Colonic mucosa (tissue), 4 donors: ENCODE measurements at regions not wholly inside any gene's neighbourhood (a gene's known extent, or its start where the extent isn't known, plus 50 kb on each side); places are given as distances from the start of the nearest gene placed in this dataset.

ENCODE experiments used
- DNase-seq: peaks from one replicate; pipeline ENCODE4 v3.0.0-alpha.2; 2020
- H3K27ac ChIP-seq: fragments of 200-600 bp; one replicate; pipeline ENCODE4 v1.8.0; 2021
- H3K27me3 ChIP-seq: fragments of 200-600 bp; one replicate; pipeline ENCODE4 v1.8.0; 2021
- H3K36me3 ChIP-seq: fragments of 200-600 bp; one replicate; pipeline ENCODE4 v1.8.0; 2021
- H3K4me1 ChIP-seq: fragments of 200-600 bp; one replicate; pipeline ENCODE4 v1.8.0; 2021; ENCODE audit warnings: mild to moderate bottlenecking
- H3K4me3 ChIP-seq: fragments of 200-600 bp; one replicate; pipeline ENCODE4 v1.8.0; 2021
- H3K9ac ChIP-seq, 2 donors: one replicate each; pipeline ENCODE4 v1.7.0; 2013; ENCODE audit warnings: control low read depth in 2 of 2, low read depth in 2 of 2, low read length in 2 of 2
- H3K9me3 ChIP-seq: fragments of 200-600 bp; one replicate; pipeline ENCODE4 v1.8.0; 2021
- CTCF ChIP-seq: fragments of 200-600 bp; IDR thresholded peaks from one replicate; pipeline ENCODE4 v1.8.0; 2022; ENCODE audit warnings: antibody characterized with exemption, mild to moderate bottlenecking
- intact Hi-C: fragments of 100-400 bp; cut with DNase I; formaldehyde crosslinking; loops from one replicate; pipeline ENCODE4 v1.14.1; 2022
- donor health status: healthy.
- donor health status: DM: no; HTN: no; CAD: no.
- donor health status: DM: no; HTN: no; CAD: no.

- H3K36me3 ChIP-seq, result no peaks in the 10 kb centered on the region
- TF ChIP-seq CTCF, result no peak
- H3K27ac ChIP-seq, result no peak overlapping the region
- DNase-seq, result no peak
- intact Hi-C loops, result no loop called here
- H3K9ac ChIP-seq, result no peak overlapping the region
- H3K9me3 ChIP-seq, result no peaks in the 10 kb centered on the region
- no peak overlapping the region for H3K4me3 ChIP-seq
- H3K27me3 ChIP-seq, result no peaks in the 10 kb centered on the region
- H3K4me1 ChIP-seq, result no peaks in the 10 kb centered on the region
Observed at GRCh38 chr20:56968376-56969048, 297.9 kb downstream of the BMP7 start.

GRCh38 chr20:56974499-56975250 is 291.8 kb downstream of the BMP7 start:
- Histone ChIP-seq H3K27ac (no peak overlapping the region), H3K4me1 (no peaks in the 10 kb centered on the region), H3K27me3 (peaks cover 4% of the 10 kb centered on the region), H3K36me3 (no peaks in the 10 kb centered on the region), H3K4me3 (no peak overlapping the region), H3K9ac (peak overlapping the region in 1 of 2 donors; percentile 24), H3K9me3 (no peaks in the 10 kb centered on the region)
- DNase-seq, result peak; percentile 41
- intact Hi-C loops, result loop anchor here (2.0 kb wide), 1 partner anchor 424 kb away; no protein-coding TSS in a partner anchor
- TF ChIP-seq CTCF, result peak; percentile 49

GRCh38 chr20:56975838-56976237 is 290.6 kb downstream of the BMP7 start:
- no peak for TF ChIP-seq CTCF
- Histone ChIP-seq H3K4me3 (no peak overlapping the region), H3K36me3 (no peaks in the 10 kb centered on the region), H3K27ac (no peak overlapping the region), H3K27me3 (peaks cover 4% of the 10 kb centered on the region), H3K9me3 (no peaks in the 10 kb centered on the region), H3K4me1 (no peaks in the 10 kb centered on the region), H3K9ac (no peak overlapping the region)
- DNase-seq, result no peak
- intact Hi-C loops, result loop anchor here (2.0 kb wide), 1 partner anchor 425 kb away; no protein-coding TSS in a partner anchor

GRCh38 chr20:56976336-56976735 is 290.1 kb downstream of the BMP7 start:
- intact Hi-C loops, result no loop called here
- H3K27me3 ChIP-seq, result peaks cover 4% of the 10 kb centered on the region
- H3K9ac ChIP-seq, result no peak overlapping the region
- no peak for TF ChIP-seq CTCF
- H3K4me3 ChIP-seq, result no peak overlapping the region
- no peak for DNase-seq
- H3K4me1 ChIP-seq, result no peaks in the 10 kb centered on the region
- H3K36me3 ChIP-seq, result no peaks in the 10 kb centered on the region
- no peak overlapping the region for H3K27ac ChIP-seq
- H3K9me3 ChIP-seq, result no peaks in the 10 kb centered on the region

GRCh38 chr20:56978475-56978874 is 288.0 kb downstream of the BMP7 start:
- no peak for DNase-seq
- peaks cover 4% of the 10 kb centered on the region for H3K27me3 ChIP-seq
- no peaks in the 10 kb centered on the region for H3K9me3 ChIP-seq
- TF ChIP-seq CTCF, result no peak
- no peaks in the 10 kb centered on the region for H3K36me3 ChIP-seq
- H3K4me3 ChIP-seq, result no peak overlapping the region
- no peaks in the 10 kb centered on the region for H3K4me1 ChIP-seq
- intact Hi-C loops, result no loop called here
- H3K27ac ChIP-seq, result no peak overlapping the region
- no peak overlapping the region for H3K9ac ChIP-seq
